ENCODE measurements at regions not wholly inside any gene's neighbourhood (a gene's known extent, or its start where the extent isn't known, plus 50 kb on each side); places are given as distances from the start of the nearest gene placed in this dataset.

GRCh38 chr5:135157421-135158313 lies 123.6 kb upstream of the PITX1 start:
- Histone ChIP-seq H3K4me1 (ENCODE audit: insufficient read depth, low read length) (no peaks in the 10 kb centered on the region), H3K9me3 (ENCODE audit: insufficient read depth, low read length, severe bottlenecking) (peaks cover 16% of the 10 kb centered on the region), H3K9ac (ENCODE audit: low read depth, low read length) (no peak overlapping the region), H3K4me2 (ENCODE audit: insufficient read depth, low read length) (no peak overlapping the region), H3K27me3 (ENCODE audit: insufficient read depth, low read length, poor library complexity) (peaks cover 7% of the 10 kb centered on the region), H3K27ac (ENCODE audit: low read length) (no peak overlapping the region), H2AFZ (ENCODE audit: low read depth, low read length) (no peak overlapping the region), H3K79me2 (ENCODE audit: insufficient read depth, low read length) (no peaks in the 10 kb centered on the region), H3K36me3 (ENCODE audit: insufficient read depth, low read length) (no peaks in the 10 kb centered on the region), H3K4me3 (ENCODE audit: low read depth in 1 of 2, low read length in 2 of 2) (no peak overlapping the region), H4K20me1 (ENCODE audit: insufficient read depth, low read length) (no peaks in the 10 kb centered on the region)
- no peak for TF ChIP-seq EZH2 (IDR thresholded peaks at IDR 0.05; ENCODE audit: borderline replicate concordance, low read depth, low read length, severe bottlenecking)
- TF ChIP-seq, protein P1, sequence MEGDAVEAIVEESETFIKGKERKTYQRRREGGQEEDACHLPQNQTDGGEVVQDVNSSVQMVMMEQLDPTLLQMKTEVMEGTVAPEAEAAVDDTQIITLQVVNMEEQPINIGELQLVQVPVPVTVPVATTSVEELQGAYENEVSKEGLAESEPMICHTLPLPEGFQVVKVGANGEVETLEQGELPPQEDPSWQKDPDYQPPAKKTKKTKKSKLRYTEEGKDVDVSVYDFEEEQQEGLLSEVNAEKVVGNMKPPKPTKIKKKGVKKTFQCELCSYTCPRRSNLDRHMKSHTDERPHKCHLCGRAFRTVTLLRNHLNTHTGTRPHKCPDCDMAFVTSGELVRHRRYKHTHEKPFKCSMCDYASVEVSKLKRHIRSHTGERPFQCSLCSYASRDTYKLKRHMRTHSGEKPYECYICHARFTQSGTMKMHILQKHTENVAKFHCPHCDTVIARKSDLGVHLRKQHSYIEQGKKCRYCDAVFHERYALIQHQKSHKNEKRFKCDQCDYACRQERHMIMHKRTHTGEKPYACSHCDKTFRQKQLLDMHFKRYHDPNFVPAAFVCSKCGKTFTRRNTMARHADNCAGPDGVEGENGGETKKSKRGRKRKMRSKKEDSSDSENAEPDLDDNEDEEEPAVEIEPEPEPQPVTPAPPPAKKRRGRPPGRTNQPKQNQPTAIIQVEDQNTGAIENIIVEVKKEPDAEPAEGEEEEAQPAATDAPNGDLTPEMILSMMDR (IDR thresholded peaks at IDR 0.05; ENCODE audit: borderline replicate concordance, extremely low read depth, low read length, poor library complexity, severe bottlenecking) = no peak
- no peak for DNase-seq
- no peak for ATAC-seq (ENCODE audit: insufficient read depth, low read depth)

- Histone ChIP-seq H3K9me3 (ENCODE audit: insufficient read depth, low read length, severe bottlenecking) (peaks cover 16% of the 10 kb centered on the region), H2AFZ (ENCODE audit: low read depth, low read length) (no peak overlapping the region), H3K27me3 (ENCODE audit: insufficient read depth, low read length, poor library complexity) (peaks cover 2% of the 10 kb centered on the region), H3K4me2 (ENCODE audit: insufficient read depth, low read length) (no peak overlapping the region), H3K36me3 (ENCODE audit: insufficient read depth, low read length) (no peaks in the 10 kb centered on the region), H3K27ac (ENCODE audit: low read length) (no peak overlapping the region), H3K4me3 (ENCODE audit: low read depth in 1 of 2, low read length in 2 of 2) (no peak overlapping the region), H4K20me1 (ENCODE audit: insufficient read depth, low read length) (no peaks in the 10 kb centered on the region), H3K4me1 (ENCODE audit: insufficient read depth, low read length) (no peaks in the 10 kb centered on the region), H3K9ac (ENCODE audit: low read depth, low read length) (no peak overlapping the region), H3K79me2 (ENCODE audit: insufficient read depth, low read length) (no peaks in the 10 kb centered on the region)
- no peak for ATAC-seq (ENCODE audit: insufficient read depth, low read depth)
- no peak for TF ChIP-seq EZH2 (IDR thresholded peaks at IDR 0.05; ENCODE audit: borderline replicate concordance, low read depth, low read length, severe bottlenecking)
- TF ChIP-seq, protein P1 (IDR thresholded peaks at IDR 0.05; ENCODE audit: borderline replicate concordance, extremely low read depth, low read length, poor library complexity, severe bottlenecking) = no peak
- DNase-seq = no peak
Measured at GRCh38 chr5:135156715-135157404, 122.8 kb upstream of the PITX1 start.

- H2AFZ ChIP-seq (ENCODE audit: low read depth, low read length) = no peak overlapping the region
- no peak overlapping the region for H3K4me2 ChIP-seq (ENCODE audit: insufficient read depth, low read length)
- no peak overlapping the region for H3K4me3 ChIP-seq (ENCODE audit: low read depth in 1 of 2, low read length in 2 of 2)
- peaks cover 16% of the 10 kb centered on the region for H3K9me3 ChIP-seq (ENCODE audit: insufficient read depth, low read length, severe bottlenecking)
- H3K27me3 ChIP-seq (ENCODE audit: insufficient read depth, low read length, poor library complexity) = peaks cover 2% of the 10 kb centered on the region
- no peaks in the 10 kb centered on the region for H3K4me1 ChIP-seq (ENCODE audit: insufficient read depth, low read length)
- no peak for DNase-seq
- ATAC-seq (ENCODE audit: insufficient read depth, low read depth) = no peak
- no peak overlapping the region for H3K27ac ChIP-seq (ENCODE audit: low read length)
- H3K9ac ChIP-seq (ENCODE audit: low read depth, low read length) = no peak overlapping the region
- no peaks in the 10 kb centered on the region for H3K36me3 ChIP-seq (ENCODE audit: insufficient read depth, low read length)
- TF ChIP-seq EZH2 (IDR thresholded peaks at IDR 0.05; ENCODE audit: borderline replicate concordance, low read depth, low read length, severe bottlenecking) = no peak
- TF ChIP-seq, protein P1 (IDR thresholded peaks at IDR 0.05; ENCODE audit: borderline replicate concordance, extremely low read depth, low read length, poor library complexity, severe bottlenecking) = no peak
- H3K79me2 ChIP-seq (ENCODE audit: insufficient read depth, low read length) = no peaks in the 10 kb centered on the region
- H4K20me1 ChIP-seq (ENCODE audit: insufficient read depth, low read length) = no peaks in the 10 kb centered on the region
Measured at GRCh38 chr5:135156337-135156714, 122.3 kb upstream of the PITX1 start.
